SK-N-SH treated with all-trans-retinoic acid at 6 μM for 48 hours (cell line): ENCODE measurements at regions not wholly inside any gene's neighbourhood (a gene's known extent, or its start where the extent isn't known, plus 50 kb on each side); places are given as distances from the start of the nearest gene placed in this dataset.

ENCODE experiments used
- ATAC-seq: fragments of 200-7000 bp; cut with Tn5 transposase; 3 replicates; pipeline ENCODE4 v1.9.1; 2020; ENCODE audit warnings: mild to moderate bottlenecking, moderate library complexity
- ARNTL ChIP-seq: fragments of 450-650 bp; formaldehyde crosslinking; IDR thresholded peaks from 2 replicates; pipeline ENCODE4 v1.5.0; 2020; ENCODE audit warnings: low read depth, mild to moderate bottlenecking, moderate library complexity, borderline replicate concordance
- BACH2 ChIP-seq: fragments of 250-450 bp; sonication (Bioruptor Pico); IDR thresholded peaks from 2 replicates; pipeline ENCODE4 v1.9.0; 2021; ENCODE audit warnings: mild to moderate bottlenecking, borderline replicate concordance
- CREB5 ChIP-seq: fragments of 250-450 bp; sonication (Bioruptor Pico); IDR thresholded peaks from 2 replicates; pipeline ENCODE4 v1.5.1; 2020; ENCODE audit warnings: low read depth, mild to moderate bottlenecking, moderate library complexity
- CSDC2 ChIP-seq: fragments of 250-450 bp; sonication (Bioruptor Pico); IDR thresholded peaks from 2 replicates; pipeline ENCODE4 v1.5.0; 2020; ENCODE audit warnings: mild to moderate bottlenecking, moderate library complexity
- CSRNP3 ChIP-seq: fragments of 250-450 bp; sonication (Bioruptor Pico); IDR thresholded peaks from 2 replicates; pipeline ENCODE4 v1.5.1; 2021; ENCODE audit warnings: mild to moderate bottlenecking, moderate library complexity
- GLIS3 ChIP-seq: fragments of 250-450 bp; sonication (Bioruptor Pico); IDR thresholded peaks from 2 replicates; pipeline ENCODE4 v1.5.0; 2020; ENCODE audit warnings: mild to moderate bottlenecking, moderate library complexity
- ISL1 ChIP-seq: fragments of 250-450 bp; sonication (Bioruptor Pico); IDR thresholded peaks from 2 replicates; pipeline ENCODE4 v2.1.2; 2022; ENCODE audit warnings: mild to moderate bottlenecking, moderate library complexity
- PATZ1 ChIP-seq: fragments of 250-450 bp; sonication (Bioruptor Pico); IDR thresholded peaks from 2 replicates; pipeline ENCODE4 v1.8.0; 2020; ENCODE audit warnings: mild to moderate bottlenecking, moderate library complexity, borderline replicate concordance
- POU6F1 ChIP-seq: fragments of 250-450 bp; sonication (Bioruptor Pico); IDR thresholded peaks from 2 replicates; pipeline ENCODE4 v1.8.0; 2021; ENCODE audit warnings: low read depth, mild to moderate bottlenecking, moderate library complexity, borderline replicate concordance
- PPARA ChIP-seq: fragments of 250-450 bp; sonication (Bioruptor Pico); IDR thresholded peaks from 2 replicates; pipeline ENCODE4 v1.5.0; 2020; ENCODE audit warnings: mild to moderate bottlenecking, borderline replicate concordance
- RARB ChIP-seq: fragments of 250-450 bp; sonication (Bioruptor Pico); IDR thresholded peaks from 2 replicates; pipeline ENCODE4 v1.8.0; 2021; ENCODE audit warnings: mild to moderate bottlenecking, moderate library complexity
- SNAI2 ChIP-seq: fragments of 250-450 bp; sonication (Bioruptor Pico); IDR thresholded peaks from 2 replicates; pipeline ENCODE4 v1.5.0; 2020; ENCODE audit warnings: mild to moderate bottlenecking, moderate library complexity
- TCF4 ChIP-seq: fragments of 250-450 bp; sonication (Bioruptor Pico); IDR thresholded peaks from 2 replicates; pipeline ENCODE4 v1.8.0; 2021; ENCODE audit warnings: mild to moderate bottlenecking, moderate library complexity, borderline replicate concordance
- TOX ChIP-seq: fragments of 250-450 bp; sonication (Bioruptor Pico); IDR thresholded peaks from 2 replicates; pipeline ENCODE4 v1.8.0; 2021; ENCODE audit warnings: mild to moderate bottlenecking, moderate library complexity, borderline replicate concordance
- TSHZ2 ChIP-seq: fragments of 250-450 bp; sonication (Bioruptor Pico); IDR thresholded peaks from 2 replicates; pipeline ENCODE4 v1.5.0; 2020; ENCODE audit warnings: mild to moderate bottlenecking, moderate library complexity
- ZFP30 ChIP-seq: fragments of 450-650 bp; formaldehyde crosslinking; IDR thresholded peaks from 2 replicates; pipeline ENCODE4 v1.5.0; 2022; ENCODE audit warnings: mild to moderate bottlenecking, moderate library complexity
- ZNF565 ChIP-seq: fragments of 450-650 bp; formaldehyde crosslinking; conservative IDR thresholded peaks from 2 replicates; pipeline ENCODE4 v1.5.0; 2020; ENCODE audit warnings: low read depth, mild to moderate bottlenecking, moderate library complexity
- ZNF70 ChIP-seq: fragments of 450-650 bp; formaldehyde crosslinking; IDR thresholded peaks from 2 replicates; pipeline ENCODE4 v1.5.0; 2020; ENCODE audit warnings: mild to moderate bottlenecking, moderate library complexity

- no peak for TF ChIP-seq ZFP30
- TF ChIP-seq RARB (CRISPR knock-in tag) = no peak
- TF ChIP-seq CSDC2 (CRISPR knock-in tag) = no peak
- TF ChIP-seq ARNTL (CRISPR knock-in tag) = no peak
- TF ChIP-seq POU6F1 (CRISPR knock-in tag) = no peak
- no peak for ATAC-seq
These were observed 60.2 kb downstream of the THNSL1 start for GRCh38 chr10:25076506-25077177.

GRCh38 chr10:25078658-25079431 is 62.4 kb downstream of the THNSL1 start:
- ATAC-seq = no peak
- TF ChIP-seq ISL1 (CRISPR knock-in tag) (no peak), CSDC2 (CRISPR knock-in tag) (no peak), SNAI2 (no peak), GLIS3 (CRISPR knock-in tag) (no peak), ZNF565 (CRISPR knock-in tag) (no peak), PPARA (CRISPR knock-in tag) (no peak), CREB5 (CRISPR knock-in tag) (no peak), ZFP30 (no peak), TCF4 (CRISPR knock-in tag) (no peak), TSHZ2 (no peak), BACH2 (CRISPR knock-in tag) (no peak), TOX (CRISPR knock-in tag) (no peak), ZNF70 (CRISPR knock-in tag) (no peak), CSRNP3 (CRISPR knock-in tag) (no peak)

GRCh38 chr10:25080880-25081581 is 64.6 kb downstream of the THNSL1 start:
- ATAC-seq = peak; percentile 99
- TF ChIP-seq ZNF70 (CRISPR knock-in tag) (no peak), RARB (CRISPR knock-in tag) (no peak), TSHZ2 (no peak), ZNF565 (CRISPR knock-in tag) (no peak), POU6F1 (CRISPR knock-in tag) (no peak), PATZ1 (no peak), ISL1 (CRISPR knock-in tag) (peak; percentile 9; the same call in 1 of the 2 replicates), BACH2 (CRISPR knock-in tag) (no peak), CREB5 (CRISPR knock-in tag) (no peak), PPARA (CRISPR knock-in tag) (no peak)
